Smooth muscle cell (in vitro differentiated cells): ENCODE measurements at regions not wholly inside any gene's neighbourhood (a gene's known extent, or its start where the extent isn't known, plus 50 kb on each side); places are given as distances from the start of the nearest gene placed in this dataset.
"Not testable (repeated sequence)": the region's sequence is repeated elsewhere in the genome, so short reads cannot be mapped to it uniquely, and the experiment has no call there.

ENCODE experiments used
- DNase-seq: peaks from one replicate; lab custom pipeline; 2025; ENCODE audit not compliant: unreplicated experiment; lab: John Stamatoyannopoulos, UW
- H2AFZ ChIP-seq: fragments of 200-600 bp; sonication (generic); 2 replicates; pipeline ENCODE4 v1.6.0; 2016; ENCODE audit warnings: antibody characterized with exemption, low read depth, mild to moderate bottlenecking
- H3F3A ChIP-seq: fragments of 200-600 bp; sonication (generic); 2 replicates; pipeline ENCODE4 v1.6.0; 2017; ENCODE audit warnings: antibody characterized with exemption, low read depth
- H3K27ac ChIP-seq: fragments of 200-600 bp; sonication (generic); 2 replicates; pipeline ENCODE4 v1.5.1; 2016; ENCODE audit warnings: low read depth, mild to moderate bottlenecking
- H3K27me3 ChIP-seq: fragments of 200-600 bp; sonication (generic); 2 replicates; pipeline ENCODE4 v1.6.1; 2016; ENCODE audit warnings: low read depth, mild to moderate bottlenecking
- H3K36me3 ChIP-seq: fragments of 200-600 bp; sonication (generic); 2 replicates; pipeline ENCODE4 v1.5.1; 2016; ENCODE audit warnings: low read depth
- H3K4me1 ChIP-seq: fragments of 200-600 bp; sonication (generic); 2 replicates; pipeline ENCODE4 v1.5.1; 2016; ENCODE audit warnings: low read depth
- H3K4me2 ChIP-seq: fragments of 200-600 bp; sonication (generic); 2 replicates; pipeline ENCODE4 v1.6.0; 2016; ENCODE audit warnings: mild to moderate bottlenecking
- H3K4me3 ChIP-seq: fragments of 200-600 bp; sonication (generic); 2 replicates; pipeline ENCODE4 v1.5.1; 2016; ENCODE audit warnings: mild to moderate bottlenecking
- H3K79me2 ChIP-seq: fragments of 200-600 bp; sonication (generic); 2 replicates; pipeline ENCODE4 v1.6.0; 2016; ENCODE audit warnings: low read depth, mild to moderate bottlenecking
- H3K9ac ChIP-seq: fragments of 200-600 bp; sonication (generic); 2 replicates; pipeline ENCODE4 v1.6.0; 2016; ENCODE audit warnings: low read depth
- H3K9me3 ChIP-seq: fragments of 200-600 bp; sonication (generic); replicated peaks from 2 replicates; pipeline ENCODE4 v1.5.1; 2016; ENCODE audit warnings: low read depth
- H4K20me1 ChIP-seq: fragments of 200-600 bp; sonication (generic); 2 replicates; pipeline ENCODE4 v1.6.0; 2016; ENCODE audit warnings: low read depth
- CTCF ChIP-seq: fragments of 200-600 bp; sonication (generic); IDR thresholded peaks from 2 replicates; pipeline ENCODE4 v1.5.1; 2017; ENCODE audit warnings: borderline replicate concordance, mild to moderate bottlenecking, antibody characterized with exemption; ENCODE audit not compliant: insufficient read depth, poor library complexity, severe bottlenecking
- WGBS: methylation state at CpG from one replicate; pipeline ENCODE4 v1.1.7; 2016; ENCODE audit warnings: low lambda C conversion rate; 5-methylcytosine and 5-hydroxymethylcytosine counted together

- no peaks in the 10 kb centered on the region for H4K20me1 ChIP-seq
- peak; percentile 23 for DNase-seq
- 11% methylated on average over 4 of the region's 4 CpGs for WGBS
These were observed 706.9 kb upstream of the LUZP2 start for GRCh38 chr11:23789938-23790371.

GRCh38 chr11:23797624-23798419 is 699.0 kb upstream of the LUZP2 start:
- no peaks in the 10 kb centered on the region for H3K27me3 ChIP-seq
- WGBS: 77% methylated on average over 3 of the region's 3 CpGs

More at GRCh38 chr11:23789938-23790371, 706.9 kb upstream of the LUZP2 start:
- Histone ChIP-seq H3K9ac (peak overlapping the region; percentile 23), H3K36me3 (no peaks in the 10 kb centered on the region), H3K4me1 (peaks cover 4% of the 10 kb centered on the region), H3K9me3 (no peaks in the 10 kb centered on the region), H3K4me2 (peak overlapping the region; percentile 59), H3K79me2 (no peaks in the 10 kb centered on the region), H3K27me3 (no peaks in the 10 kb centered on the region), H3F3A (peaks cover 6% of the 10 kb centered on the region), H2AFZ (no peak overlapping the region), H3K27ac (peak overlapping the region; percentile 87), H3K4me3 (no peak overlapping the region)
- TF ChIP-seq CTCF: no peak

GRCh38 chr11:23834306-23834705 is 662.5 kb upstream of the LUZP2 start:
- H3K36me3 ChIP-seq, H3K27me3 ChIP-seq, H2AFZ ChIP-seq, H3K4me1 ChIP-seq, H3K4me3 ChIP-seq, H3F3A ChIP-seq, H3K4me2 ChIP-seq, H3K9ac ChIP-seq, H3K79me2 ChIP-seq, H3K27ac ChIP-seq, DNase-seq, H3K9me3 ChIP-seq, H4K20me1 ChIP-seq: not testable (repeated sequence)
- 93% methylated on average over 5 of the region's 5 CpGs for WGBS

More at GRCh38 chr11:23797624-23798419, 699.0 kb upstream of the LUZP2 start:
- H3K79me2 ChIP-seq: no peaks in the 10 kb centered on the region
- no peak for DNase-seq
- no peaks in the 10 kb centered on the region for H3F3A ChIP-seq
- H3K9me3 ChIP-seq: no peaks in the 10 kb centered on the region
- TF ChIP-seq CTCF: no peak
- H3K4me1 ChIP-seq: no peaks in the 10 kb centered on the region
- H3K27ac ChIP-seq: no peak overlapping the region
- no peak overlapping the region for H3K4me2 ChIP-seq
- H3K4me3 ChIP-seq: no peak overlapping the region
- H4K20me1 ChIP-seq: no peaks in the 10 kb centered on the region
- no peak overlapping the region for H3K9ac ChIP-seq
- peak overlapping the region; percentile 13 for H2AFZ ChIP-seq
- H3K36me3 ChIP-seq: no peaks in the 10 kb centered on the region

GRCh38 chr11:23836981-23837380 is 659.9 kb upstream of the LUZP2 start:
- H3K9ac ChIP-seq: no peak overlapping the region
- no peaks in the 10 kb centered on the region for H3K36me3 ChIP-seq
- H3K27me3 ChIP-seq: no peaks in the 10 kb centered on the region
- H4K20me1 ChIP-seq: no peaks in the 10 kb centered on the region
- WGBS: 77% methylated on average over 1 of the region's 1 CpG
- H3K4me2 ChIP-seq: no peak overlapping the region
- TF ChIP-seq CTCF: no peak
- DNase-seq: no peak
- no peaks in the 10 kb centered on the region for H3F3A ChIP-seq
- H3K79me2 ChIP-seq: no peaks in the 10 kb centered on the region
- H3K27ac ChIP-seq: no peak overlapping the region
- no peak overlapping the region for H3K4me3 ChIP-seq
- H3K9me3 ChIP-seq: no peaks in the 10 kb centered on the region
- H2AFZ ChIP-seq: no peak overlapping the region
- H3K4me1 ChIP-seq: no peaks in the 10 kb centered on the region
